GM23338 (cell line): ENCODE measurements at regions not wholly inside any gene's neighbourhood (a gene's known extent, or its start where the extent isn't known, plus 50 kb on each side); places are given as distances from the start of the nearest gene placed in this dataset.

Source experiments
- CREB1 ChIP-seq: fragments of 250-450 bp; sonication (Bioruptor Pico); IDR thresholded peaks from 2 replicates; pipeline ENCODE4 v1.5.0; 2020; ENCODE audit warnings: low read depth, mild to moderate bottlenecking, moderate library complexity
- EZH2 ChIP-seq: fragments of 200-600 bp; sonication (generic); IDR thresholded peaks from one replicate; pipeline ENCODE4 v1.8.0; 2017; ENCODE audit warnings: antibody characterized with exemption, mild to moderate bottlenecking, low read depth; ENCODE audit not compliant: unreplicated experiment
- EZH2phosphoT487 ChIP-seq: fragments of 200-600 bp; sonication (generic); IDR thresholded peaks from one replicate; pipeline ENCODE4 v1.8.1; 2018; ENCODE audit warnings: antibody characterized with exemption; ENCODE audit not compliant: unreplicated experiment
- POLR2AphosphoS5 ChIP-seq: IDR thresholded peaks from 2 replicates; pipeline ENCODE4 v1.6.1; 2016; ENCODE audit warnings: antibody characterized with exemption, low read depth
- ZNF331 ChIP-seq: fragments of 250-450 bp; sonication (Bioruptor Pico); IDR thresholded peaks from 2 replicates; pipeline ENCODE4 v1.5.0; 2020; ENCODE audit warnings: low read depth, mild to moderate bottlenecking, moderate library complexity
- TF ChIP-seq, protein P1 (sequence below): fragments of 250-450 bp; sonication (Bioruptor Pico); IDR thresholded peaks from 2 replicates; pipeline ENCODE4 v1.5.0; 2020; ENCODE audit warnings: mild to moderate bottlenecking, moderate library complexity
- TF ChIP-seq, protein P2 (sequence below), 2 experiments: fragments of 200-600 bp in 1 of 2; sonication (generic) in 1 of 2; conservative IDR thresholded peaks; 2 replicates each; pipeline versions ENCODE4 v1.5.1 to v1.6.1; 2016 to 2017; ENCODE audit warnings: antibody characterized with exemption in 2 of 2, low read depth in 2 of 2, mild to moderate bottlenecking in 2 of 2, moderate library complexity in 1 of 2
- TF ChIP-seq, protein P3 (sequence below): IDR thresholded peaks from 2 replicates; pipeline ENCODE4 v1.6.1; 2016; ENCODE audit warnings: antibody characterized with exemption

DNA sequence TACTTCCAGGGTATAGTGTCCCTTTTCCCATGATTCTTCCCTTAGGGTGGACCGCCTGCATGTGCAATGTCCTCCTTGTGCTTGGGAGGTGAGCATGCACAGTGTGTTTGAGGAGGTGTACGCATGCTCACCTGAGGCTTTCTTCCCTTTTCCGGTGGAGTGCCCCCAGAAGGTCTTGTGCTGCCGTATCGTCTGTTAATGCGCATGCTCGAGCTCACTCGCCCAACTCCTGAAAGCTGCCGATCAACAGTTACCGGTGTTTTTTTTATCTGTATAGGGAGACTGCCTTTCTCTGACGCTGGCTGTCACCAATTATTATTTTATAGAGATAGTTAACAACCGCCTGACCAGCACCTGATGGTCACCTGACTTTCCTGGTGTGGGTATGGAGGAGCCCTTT lies 458.8 kb upstream of the MEX3C start (continued):
- TF ChIP-seq, protein P1, sequence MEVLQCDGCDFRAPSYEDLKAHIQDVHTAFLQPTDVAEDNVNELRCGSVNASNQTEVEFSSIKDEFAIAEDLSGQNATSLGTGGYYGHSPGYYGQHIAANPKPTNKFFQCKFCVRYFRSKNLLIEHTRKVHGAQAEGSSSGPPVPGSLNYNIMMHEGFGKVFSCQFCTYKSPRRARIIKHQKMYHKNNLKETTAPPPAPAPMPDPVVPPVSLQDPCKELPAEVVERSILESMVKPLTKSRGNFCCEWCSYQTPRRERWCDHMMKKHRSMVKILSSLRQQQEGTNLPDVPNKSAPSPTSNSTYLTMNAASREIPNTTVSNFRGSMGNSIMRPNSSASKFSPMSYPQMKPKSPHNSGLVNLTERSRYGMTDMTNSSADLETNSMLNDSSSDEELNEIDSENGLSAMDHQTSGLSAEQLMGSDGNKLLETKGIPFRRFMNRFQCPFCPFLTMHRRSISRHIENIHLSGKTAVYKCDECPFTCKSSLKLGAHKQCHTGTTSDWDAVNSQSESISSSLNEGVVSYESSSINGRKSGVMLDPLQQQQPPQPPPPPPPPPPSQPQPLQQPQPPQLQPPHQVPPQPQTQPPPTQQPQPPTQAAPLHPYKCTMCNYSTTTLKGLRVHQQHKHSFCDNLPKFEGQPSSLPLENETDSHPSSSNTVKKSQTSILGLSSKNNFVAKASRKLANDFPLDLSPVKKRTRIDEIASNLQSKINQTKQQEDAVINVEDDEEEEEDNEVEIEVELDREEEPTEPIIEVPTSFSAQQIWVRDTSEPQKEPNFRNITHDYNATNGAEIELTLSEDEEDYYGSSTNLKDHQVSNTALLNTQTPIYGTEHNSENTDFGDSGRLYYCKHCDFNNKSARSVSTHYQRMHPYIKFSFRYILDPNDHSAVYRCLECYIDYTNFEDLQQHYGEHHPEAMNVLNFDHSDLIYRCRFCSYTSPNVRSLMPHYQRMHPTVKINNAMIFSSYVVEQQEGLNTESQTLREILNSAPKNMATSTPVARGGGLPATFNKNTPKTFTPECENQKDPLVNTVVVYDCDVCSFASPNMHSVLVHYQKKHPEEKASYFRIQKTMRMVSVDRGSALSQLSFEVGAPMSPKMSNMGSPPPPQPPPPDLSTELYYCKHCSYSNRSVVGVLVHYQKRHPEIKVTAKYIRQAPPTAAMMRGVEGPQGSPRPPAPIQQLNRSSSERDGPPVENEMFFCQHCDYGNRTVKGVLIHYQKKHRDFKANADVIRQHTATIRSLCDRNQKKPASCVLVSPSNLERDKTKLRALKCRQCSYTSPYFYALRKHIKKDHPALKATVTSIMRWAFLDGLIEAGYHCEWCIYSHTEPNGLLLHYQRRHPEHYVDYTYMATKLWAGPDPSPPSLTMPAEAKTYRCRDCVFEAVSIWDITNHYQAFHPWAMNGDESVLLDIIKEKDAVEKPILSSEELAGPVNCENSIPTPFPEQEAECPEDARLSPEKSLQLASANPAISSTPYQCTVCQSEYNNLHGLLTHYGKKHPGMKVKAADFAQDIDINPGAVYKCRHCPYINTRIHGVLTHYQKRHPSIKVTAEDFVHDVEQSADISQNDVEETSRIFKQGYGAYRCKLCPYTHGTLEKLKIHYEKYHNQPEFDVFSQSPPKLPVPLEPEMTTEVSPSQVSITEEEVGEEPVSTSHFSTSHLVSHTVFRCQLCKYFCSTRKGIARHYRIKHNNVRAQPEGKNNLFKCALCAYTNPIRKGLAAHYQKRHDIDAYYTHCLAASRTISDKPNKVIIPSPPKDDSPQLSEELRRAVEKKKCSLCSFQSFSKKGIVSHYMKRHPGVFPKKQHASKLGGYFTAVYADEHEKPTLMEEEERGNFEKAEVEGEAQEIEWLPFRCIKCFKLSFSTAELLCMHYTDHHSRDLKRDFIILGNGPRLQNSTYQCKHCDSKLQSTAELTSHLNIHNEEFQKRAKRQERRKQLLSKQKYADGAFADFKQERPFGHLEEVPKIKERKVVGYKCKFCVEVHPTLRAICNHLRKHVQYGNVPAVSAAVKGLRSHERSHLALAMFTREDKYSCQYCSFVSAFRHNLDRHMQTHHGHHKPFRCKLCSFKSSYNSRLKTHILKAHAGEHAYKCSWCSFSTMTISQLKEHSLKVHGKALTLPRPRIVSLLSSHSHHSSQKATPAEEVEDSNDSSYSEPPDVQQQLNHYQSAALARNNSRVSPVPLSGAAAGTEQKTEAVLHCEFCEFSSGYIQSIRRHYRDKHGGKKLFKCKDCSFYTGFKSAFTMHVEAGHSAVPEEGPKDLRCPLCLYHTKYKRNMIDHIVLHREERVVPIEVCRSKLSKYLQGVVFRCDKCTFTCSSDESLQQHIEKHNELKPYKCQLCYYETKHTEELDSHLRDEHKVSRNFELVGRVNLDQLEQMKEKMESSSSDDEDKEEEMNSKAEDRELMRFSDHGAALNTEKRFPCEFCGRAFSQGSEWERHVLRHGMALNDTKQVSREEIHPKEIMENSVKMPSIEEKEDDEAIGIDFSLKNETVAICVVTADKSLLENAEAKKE, result no peak
- no peak for TF ChIP-seq EZH2
- no peak for TF ChIP-seq POLR2AphosphoS5
- TF ChIP-seq, protein P2, sequence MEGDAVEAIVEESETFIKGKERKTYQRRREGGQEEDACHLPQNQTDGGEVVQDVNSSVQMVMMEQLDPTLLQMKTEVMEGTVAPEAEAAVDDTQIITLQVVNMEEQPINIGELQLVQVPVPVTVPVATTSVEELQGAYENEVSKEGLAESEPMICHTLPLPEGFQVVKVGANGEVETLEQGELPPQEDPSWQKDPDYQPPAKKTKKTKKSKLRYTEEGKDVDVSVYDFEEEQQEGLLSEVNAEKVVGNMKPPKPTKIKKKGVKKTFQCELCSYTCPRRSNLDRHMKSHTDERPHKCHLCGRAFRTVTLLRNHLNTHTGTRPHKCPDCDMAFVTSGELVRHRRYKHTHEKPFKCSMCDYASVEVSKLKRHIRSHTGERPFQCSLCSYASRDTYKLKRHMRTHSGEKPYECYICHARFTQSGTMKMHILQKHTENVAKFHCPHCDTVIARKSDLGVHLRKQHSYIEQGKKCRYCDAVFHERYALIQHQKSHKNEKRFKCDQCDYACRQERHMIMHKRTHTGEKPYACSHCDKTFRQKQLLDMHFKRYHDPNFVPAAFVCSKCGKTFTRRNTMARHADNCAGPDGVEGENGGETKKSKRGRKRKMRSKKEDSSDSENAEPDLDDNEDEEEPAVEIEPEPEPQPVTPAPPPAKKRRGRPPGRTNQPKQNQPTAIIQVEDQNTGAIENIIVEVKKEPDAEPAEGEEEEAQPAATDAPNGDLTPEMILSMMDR (conservative IDR thresholded peaks at IDR 0.05; ENCODE audit: low read depth in 2 of 2), result no peak
- no peak for TF ChIP-seq CREB1
- no peak for TF ChIP-seq ZNF331 (CRISPR knock-in tag)
- TF ChIP-seq, protein P3, sequence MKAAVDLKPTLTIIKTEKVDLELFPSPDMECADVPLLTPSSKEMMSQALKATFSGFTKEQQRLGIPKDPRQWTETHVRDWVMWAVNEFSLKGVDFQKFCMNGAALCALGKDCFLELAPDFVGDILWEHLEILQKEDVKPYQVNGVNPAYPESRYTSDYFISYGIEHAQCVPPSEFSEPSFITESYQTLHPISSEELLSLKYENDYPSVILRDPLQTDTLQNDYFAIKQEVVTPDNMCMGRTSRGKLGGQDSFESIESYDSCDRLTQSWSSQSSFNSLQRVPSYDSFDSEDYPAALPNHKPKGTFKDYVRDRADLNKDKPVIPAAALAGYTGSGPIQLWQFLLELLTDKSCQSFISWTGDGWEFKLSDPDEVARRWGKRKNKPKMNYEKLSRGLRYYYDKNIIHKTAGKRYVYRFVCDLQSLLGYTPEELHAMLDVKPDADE, result no peak
- no peak for TF ChIP-seq EZH2phosphoT487
